ENCODE measurements at regions not wholly inside any gene's neighbourhood (a gene's known extent, or its start where the extent isn't known, plus 50 kb on each side); places are given as distances from the start of the nearest gene placed in this dataset.
"Not testable (repeated sequence)": the region's sequence is repeated elsewhere in the genome, so short reads cannot be mapped to it uniquely, and the experiment has no call there.

DNA sequence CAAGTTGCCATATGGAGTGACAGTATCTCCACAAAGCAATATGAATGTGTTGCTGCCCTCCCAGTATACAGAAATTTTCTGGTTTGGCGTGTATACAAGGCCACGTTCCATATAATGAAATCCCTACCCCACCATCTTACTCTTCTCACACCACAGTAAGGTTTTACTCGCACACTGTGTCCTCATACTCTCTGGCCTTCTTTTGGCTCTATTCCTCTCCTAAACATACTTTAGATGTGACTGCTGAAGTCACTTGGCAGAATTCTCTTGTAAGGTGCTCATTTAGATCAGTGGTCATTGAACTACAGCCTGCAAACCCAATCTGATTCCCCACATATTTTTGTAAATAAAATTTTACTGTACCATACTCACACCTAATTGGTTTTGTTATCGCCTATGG is 123.2 kb downstream of the RFPL4B start:
- no peak overlapping the region for H3K4me3 ChIP-seq (ENCODE audit: low read depth, low read length)
- DNase-seq (ENCODE audit: low read depth) = no peak
- TF ChIP-seq MAX (IDR thresholded peaks at IDR 0.05; ENCODE audit: low read depth, low read length) = no peak

DNA sequence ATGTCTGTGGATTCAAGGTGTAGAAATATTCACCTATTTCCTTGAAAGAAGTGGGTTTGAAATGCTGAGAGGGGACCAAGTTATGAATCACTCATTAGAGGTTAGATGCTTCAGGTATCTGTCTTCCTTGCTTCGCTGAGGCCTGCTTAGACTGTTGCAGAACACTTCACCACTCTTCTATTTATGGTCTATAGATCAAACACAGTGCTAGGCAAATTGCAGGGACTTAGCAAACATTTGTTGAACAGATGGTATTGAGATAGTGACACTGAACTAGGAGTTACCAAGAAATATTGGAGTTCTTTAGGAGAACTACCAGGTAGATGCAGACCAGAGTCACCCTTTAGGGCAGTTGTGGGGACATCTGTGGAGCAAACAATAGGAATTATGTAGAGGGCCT is 123.8 kb downstream of the RFPL4B start:
- no peak overlapping the region for H3K4me3 ChIP-seq (ENCODE audit: low read depth, low read length)
- no peak for DNase-seq (ENCODE audit: low read depth)
- TF ChIP-seq, protein P1, sequence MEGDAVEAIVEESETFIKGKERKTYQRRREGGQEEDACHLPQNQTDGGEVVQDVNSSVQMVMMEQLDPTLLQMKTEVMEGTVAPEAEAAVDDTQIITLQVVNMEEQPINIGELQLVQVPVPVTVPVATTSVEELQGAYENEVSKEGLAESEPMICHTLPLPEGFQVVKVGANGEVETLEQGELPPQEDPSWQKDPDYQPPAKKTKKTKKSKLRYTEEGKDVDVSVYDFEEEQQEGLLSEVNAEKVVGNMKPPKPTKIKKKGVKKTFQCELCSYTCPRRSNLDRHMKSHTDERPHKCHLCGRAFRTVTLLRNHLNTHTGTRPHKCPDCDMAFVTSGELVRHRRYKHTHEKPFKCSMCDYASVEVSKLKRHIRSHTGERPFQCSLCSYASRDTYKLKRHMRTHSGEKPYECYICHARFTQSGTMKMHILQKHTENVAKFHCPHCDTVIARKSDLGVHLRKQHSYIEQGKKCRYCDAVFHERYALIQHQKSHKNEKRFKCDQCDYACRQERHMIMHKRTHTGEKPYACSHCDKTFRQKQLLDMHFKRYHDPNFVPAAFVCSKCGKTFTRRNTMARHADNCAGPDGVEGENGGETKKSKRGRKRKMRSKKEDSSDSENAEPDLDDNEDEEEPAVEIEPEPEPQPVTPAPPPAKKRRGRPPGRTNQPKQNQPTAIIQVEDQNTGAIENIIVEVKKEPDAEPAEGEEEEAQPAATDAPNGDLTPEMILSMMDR (IDR thresholded peaks at IDR 0.05; ENCODE audit: low read depth, low read length) = no peak
- no peak for TF ChIP-seq MYC (IDR thresholded peaks at IDR 0.05; ENCODE audit: low read depth, low read length)
- TF ChIP-seq POLR2A (IDR thresholded peaks at IDR 0.05; ENCODE audit: extremely low read depth, insufficient read length) = no peak
- no peak for TF ChIP-seq MAX (IDR thresholded peaks at IDR 0.05; ENCODE audit: low read depth, low read length)

DNA sequence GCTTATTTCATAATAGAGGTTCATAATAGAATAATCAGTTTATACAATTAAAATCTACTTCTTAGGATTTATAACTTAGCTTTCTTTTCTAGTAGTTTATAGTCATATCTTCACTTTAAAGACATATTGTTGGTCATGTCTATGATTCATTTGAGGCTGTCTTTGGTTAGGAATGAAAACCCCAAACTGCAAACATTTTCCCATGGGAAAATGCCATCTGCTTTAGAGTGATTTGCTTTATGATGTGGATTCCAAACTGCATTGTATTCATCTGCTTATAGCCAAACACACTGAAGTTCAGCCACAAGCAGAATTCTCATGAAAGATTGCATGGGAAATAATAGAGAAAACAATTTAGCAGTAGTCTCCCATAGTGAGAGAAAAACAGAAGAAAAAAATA is 128.0 kb downstream of the RFPL4B start:
- TF ChIP-seq MAX (IDR thresholded peaks at IDR 0.05; ENCODE audit: low read depth, low read length) (no peak), MYC (IDR thresholded peaks at IDR 0.05; ENCODE audit: low read depth, low read length) (no peak), POLR2A (IDR thresholded peaks at IDR 0.05; ENCODE audit: extremely low read depth, insufficient read length) (no peak)
- no peak overlapping the region for H3K4me3 ChIP-seq (ENCODE audit: low read depth, low read length)
- DNase-seq (ENCODE audit: low read depth) = no peak

DNA sequence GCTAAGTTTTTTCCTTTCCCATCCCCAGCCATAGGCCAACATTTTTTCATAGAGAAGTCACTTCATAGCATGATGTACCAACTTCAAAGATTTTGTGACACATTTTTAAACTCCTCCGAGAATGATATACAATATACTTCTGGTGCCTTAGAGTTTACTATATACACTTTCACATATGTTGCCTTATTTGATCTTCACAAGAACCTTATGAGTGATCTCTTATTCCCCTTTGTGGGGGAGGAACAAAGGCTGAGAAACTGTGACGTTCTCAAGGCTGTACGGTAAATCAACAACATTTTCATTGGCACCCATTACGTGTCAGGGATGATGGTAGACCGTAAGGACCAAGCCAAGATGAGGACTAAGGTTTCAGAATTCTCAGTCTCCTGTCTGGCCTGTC is 130.0 kb downstream of the RFPL4B start:
- DNase-seq (ENCODE audit: low read depth) = no peak
- TF ChIP-seq, protein P1 (IDR thresholded peaks at IDR 0.05; ENCODE audit: low read depth, low read length) = no peak
- TF ChIP-seq MAX (IDR thresholded peaks at IDR 0.05; ENCODE audit: low read depth, low read length) (no peak), MYC (IDR thresholded peaks at IDR 0.05; ENCODE audit: low read depth, low read length) (no peak), POLR2A (IDR thresholded peaks at IDR 0.05; ENCODE audit: extremely low read depth, insufficient read length) (no peak)
- no peak overlapping the region for H3K4me3 ChIP-seq (ENCODE audit: low read depth, low read length)

- TF ChIP-seq, protein P1 (IDR thresholded peaks at IDR 0.05; ENCODE audit: low read depth, low read length) = no peak
- TF ChIP-seq MYC (IDR thresholded peaks at IDR 0.05; ENCODE audit: low read depth, low read length) (no peak), MAX (IDR thresholded peaks at IDR 0.05; ENCODE audit: low read depth, low read length) (no peak), POLR2A (IDR thresholded peaks at IDR 0.05; ENCODE audit: extremely low read depth, insufficient read length) (no peak)
- DNase-seq (ENCODE audit: low read depth) = no peak
- no peak overlapping the region for H3K4me3 ChIP-seq (ENCODE audit: low read depth, low read length)
These were observed 130.9 kb downstream of the RFPL4B start for GRCh38 chr6:112478036-112478435.

DNA sequence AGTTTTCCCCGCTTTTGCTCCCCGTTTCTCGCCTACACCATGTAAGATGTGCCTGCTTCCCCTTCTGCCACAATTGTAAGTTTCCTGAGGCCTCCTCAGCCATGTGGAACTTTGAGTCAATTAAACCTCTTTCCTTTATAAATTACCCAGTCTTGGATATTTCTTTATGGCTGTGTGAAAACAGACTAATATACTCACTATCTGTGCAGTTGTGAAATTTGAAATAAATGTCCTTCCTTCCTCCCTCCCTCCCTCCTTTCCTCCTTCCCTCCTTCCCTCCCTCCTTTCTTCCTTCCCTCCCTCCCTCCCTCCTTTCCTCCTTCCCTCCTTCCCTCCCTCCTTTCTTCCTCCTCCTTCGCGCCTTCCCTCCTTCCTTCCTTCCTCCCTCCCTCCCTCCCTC is 132.8 kb downstream of the RFPL4B start:
- not testable (repeated sequence) for DNase-seq (ENCODE audit: low read depth); H3K4me3 ChIP-seq (ENCODE audit: low read depth, low read length)

DNA sequence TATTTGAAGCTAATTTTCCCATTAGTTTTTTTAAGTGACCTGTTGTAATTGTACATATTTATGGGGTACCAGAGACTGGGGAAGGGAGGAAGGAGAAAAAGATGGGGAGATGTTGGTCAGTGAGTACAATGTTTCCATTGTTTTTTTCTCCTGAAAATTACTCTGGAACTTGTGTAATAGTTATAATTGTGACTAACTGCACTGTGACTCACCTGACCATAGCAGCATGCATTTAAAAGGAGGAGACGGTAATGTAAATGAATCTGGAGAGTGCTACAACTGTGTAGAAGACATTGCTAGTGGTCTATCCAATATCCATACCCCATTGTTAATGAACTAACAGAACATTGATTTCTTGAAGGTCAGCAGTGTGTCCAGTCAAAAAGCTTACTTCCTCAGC is 133.4 kb downstream of the RFPL4B start:
- H3K4me3 ChIP-seq (ENCODE audit: low read depth, low read length) = no peak overlapping the region
- no peak for DNase-seq (ENCODE audit: low read depth)
- TF ChIP-seq, protein P1 (IDR thresholded peaks at IDR 0.05; ENCODE audit: low read depth, low read length) = no peak
- no peak for TF ChIP-seq POLR2A (IDR thresholded peaks at IDR 0.05; ENCODE audit: extremely low read depth, insufficient read length)
- no peak for TF ChIP-seq MYC (IDR thresholded peaks at IDR 0.05; ENCODE audit: low read depth, low read length)
- TF ChIP-seq MAX (IDR thresholded peaks at IDR 0.05; ENCODE audit: low read depth, low read length) = no peak

Measured in NB4 (cell line).